ENCODE measurements at regions not wholly inside any gene's neighbourhood (a gene's known extent, or its start where the extent isn't known, plus 50 kb on each side); places are given as distances from the start of the nearest gene placed in this dataset.

DNA sequence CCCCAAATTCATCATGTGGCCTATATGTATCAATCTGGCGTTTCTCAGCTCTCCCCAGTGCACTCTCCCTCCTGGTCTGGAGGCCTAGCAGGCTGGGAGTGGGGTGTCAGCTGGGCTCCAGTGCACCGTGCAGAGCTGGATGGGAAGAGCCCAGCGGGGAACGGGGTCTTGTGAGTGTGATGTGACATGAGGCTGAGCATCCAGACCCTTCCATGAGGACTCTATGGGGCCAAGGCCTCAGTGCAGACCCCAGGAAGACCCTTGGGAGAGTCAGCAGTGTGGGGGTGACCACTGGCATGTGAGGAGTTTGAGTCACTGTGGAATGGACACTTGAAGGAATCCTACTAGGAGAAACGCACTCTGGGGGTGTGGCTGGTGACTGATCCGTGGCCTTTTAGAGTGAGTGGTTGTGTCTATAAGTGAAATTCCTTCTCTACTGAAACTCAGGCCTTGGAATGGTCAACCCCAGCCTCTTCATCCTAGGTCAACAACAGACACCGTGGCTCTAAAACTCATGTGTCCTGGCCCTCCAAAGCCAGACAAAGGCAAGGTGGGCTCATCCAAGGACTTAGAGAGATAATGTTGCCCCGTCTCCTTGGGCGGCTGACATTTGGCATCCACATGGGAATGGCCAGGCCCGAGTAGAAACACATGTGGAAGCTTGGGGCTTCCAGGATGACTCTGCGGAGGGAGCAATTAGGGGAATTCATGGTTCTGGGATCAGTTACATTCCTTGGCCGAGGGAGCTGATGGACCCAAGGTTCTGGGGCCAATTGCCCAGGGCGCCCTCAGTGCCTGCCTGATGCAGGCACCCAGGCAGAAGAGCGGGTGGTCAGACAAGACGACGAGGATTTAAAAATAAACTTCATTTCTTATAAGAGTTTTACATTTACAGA lies 156.0 kb upstream of the TWIST2 start:
- DNase-seq = no peak

DNA sequence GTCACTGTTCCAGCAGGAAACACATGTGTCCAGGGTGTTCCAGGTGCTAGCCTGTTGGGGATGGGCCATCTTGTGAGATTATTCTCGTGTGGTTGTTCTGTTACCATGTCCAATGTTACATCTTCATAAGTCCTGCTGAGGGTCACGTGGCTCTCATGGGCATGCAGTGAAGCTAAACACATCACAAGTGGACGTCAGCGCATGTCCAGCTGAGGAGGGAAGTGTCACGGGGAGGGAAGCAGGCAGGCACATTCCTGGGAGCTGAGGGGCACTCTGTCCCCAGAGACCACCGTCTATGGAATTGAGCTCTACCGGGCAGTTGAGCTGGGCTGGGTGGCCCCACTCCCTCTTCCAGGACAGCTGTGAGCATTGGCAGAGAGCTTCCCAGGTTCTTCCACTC lies 155.3 kb upstream of the TWIST2 start:
- no peak for DNase-seq

DNA sequence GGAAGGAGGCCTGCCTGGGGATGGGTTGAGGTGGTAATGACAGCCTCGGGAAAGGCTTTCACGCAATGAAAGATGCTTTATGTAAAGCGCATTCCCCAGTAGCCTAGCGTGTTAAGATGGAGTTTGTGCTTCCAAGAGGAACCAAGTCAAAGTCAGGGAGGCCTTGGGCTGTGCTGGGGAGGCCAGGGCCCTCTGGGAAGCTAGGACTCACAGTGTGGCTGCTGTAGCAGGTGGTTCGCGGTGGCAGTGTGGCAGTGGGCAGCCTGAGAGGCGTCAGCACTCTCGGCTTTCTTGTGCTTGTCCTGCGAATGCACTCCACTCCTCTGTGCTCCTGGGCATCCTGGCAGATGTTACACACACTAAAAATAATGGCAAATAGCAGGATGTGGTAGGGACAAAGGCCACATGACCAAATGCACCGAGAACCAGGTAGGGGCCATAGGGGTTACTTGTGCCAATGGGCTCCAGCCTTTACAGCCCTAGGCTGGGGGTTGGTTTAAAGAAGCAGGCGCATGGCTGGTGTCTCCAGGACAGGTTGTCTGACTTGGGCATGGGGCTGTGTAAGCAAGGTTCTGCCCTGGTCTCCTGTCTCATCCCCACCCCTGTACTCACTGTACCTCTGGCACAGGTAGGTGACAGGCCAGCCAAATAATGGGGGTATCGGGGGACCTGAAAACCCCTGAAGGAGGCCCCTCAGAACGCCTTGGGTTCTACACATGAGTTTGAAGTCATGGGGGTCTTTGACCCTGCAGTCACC lies 154.4 kb upstream of the TWIST2 start:
- DNase-seq = no peak

DNA sequence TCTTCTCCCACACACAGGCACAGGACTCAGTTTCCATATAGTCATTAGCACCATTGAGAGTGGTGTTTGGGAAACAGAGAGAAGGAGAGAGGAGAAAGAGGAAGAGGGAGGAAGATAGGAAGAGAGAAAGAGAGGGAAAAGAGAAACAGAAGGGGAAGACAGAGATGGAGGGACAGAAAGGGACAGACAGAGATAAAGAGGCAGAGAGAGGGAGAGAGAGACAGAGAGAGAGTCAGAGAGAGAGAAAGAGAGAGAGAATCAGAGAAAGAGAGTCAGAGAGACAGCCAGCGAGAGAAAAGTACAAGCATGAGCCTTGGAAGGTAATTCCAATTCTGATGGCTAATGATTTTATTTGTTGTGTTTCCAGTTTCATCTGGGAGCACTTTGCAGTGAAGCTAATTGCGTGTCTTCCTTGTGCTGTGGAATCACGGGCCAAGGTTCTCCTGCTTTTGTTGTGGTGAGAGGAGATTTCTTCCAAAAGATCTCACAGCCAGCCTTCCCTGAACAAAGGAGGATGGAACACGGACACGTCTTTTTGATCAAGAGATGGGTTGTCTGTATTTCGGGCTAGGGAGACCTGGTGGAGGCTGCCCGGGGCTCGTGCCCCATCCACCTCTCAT lies 153.6 kb upstream of the TWIST2 start:
- DNase-seq = no peak

DNA sequence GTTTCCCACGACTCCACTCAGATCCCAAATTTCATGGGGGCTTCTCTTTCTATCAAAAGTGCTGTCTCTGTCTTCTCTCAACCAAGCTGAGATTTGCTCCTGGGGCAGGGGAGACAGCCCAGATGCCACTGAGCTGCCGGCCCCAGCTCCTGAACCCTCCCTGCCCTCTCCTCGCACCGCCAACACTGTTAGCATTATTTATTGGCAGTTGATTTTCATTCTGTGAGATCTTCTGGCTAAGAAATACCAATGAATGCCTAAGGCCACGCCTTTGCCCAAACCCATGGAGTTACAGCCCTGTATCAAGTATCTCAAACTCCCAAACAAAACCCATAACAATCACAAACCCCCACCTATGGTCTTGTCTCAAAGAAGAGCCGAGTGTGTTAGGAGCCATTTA lies 153.0 kb upstream of the TWIST2 start:
- DNase-seq = no peak

GRCh38 chr2:238695538-238695937 lies 152.3 kb upstream of the TWIST2 start:
- DNase-seq = no peak

- no peak for DNase-seq
Measured at GRCh38 chr2:238696331-238696730, 151.6 kb upstream of the TWIST2 start.

GRCh38 chr2:238696786-238697185 lies 151.1 kb upstream of the TWIST2 start:
- DNase-seq = no peak

DNA sequence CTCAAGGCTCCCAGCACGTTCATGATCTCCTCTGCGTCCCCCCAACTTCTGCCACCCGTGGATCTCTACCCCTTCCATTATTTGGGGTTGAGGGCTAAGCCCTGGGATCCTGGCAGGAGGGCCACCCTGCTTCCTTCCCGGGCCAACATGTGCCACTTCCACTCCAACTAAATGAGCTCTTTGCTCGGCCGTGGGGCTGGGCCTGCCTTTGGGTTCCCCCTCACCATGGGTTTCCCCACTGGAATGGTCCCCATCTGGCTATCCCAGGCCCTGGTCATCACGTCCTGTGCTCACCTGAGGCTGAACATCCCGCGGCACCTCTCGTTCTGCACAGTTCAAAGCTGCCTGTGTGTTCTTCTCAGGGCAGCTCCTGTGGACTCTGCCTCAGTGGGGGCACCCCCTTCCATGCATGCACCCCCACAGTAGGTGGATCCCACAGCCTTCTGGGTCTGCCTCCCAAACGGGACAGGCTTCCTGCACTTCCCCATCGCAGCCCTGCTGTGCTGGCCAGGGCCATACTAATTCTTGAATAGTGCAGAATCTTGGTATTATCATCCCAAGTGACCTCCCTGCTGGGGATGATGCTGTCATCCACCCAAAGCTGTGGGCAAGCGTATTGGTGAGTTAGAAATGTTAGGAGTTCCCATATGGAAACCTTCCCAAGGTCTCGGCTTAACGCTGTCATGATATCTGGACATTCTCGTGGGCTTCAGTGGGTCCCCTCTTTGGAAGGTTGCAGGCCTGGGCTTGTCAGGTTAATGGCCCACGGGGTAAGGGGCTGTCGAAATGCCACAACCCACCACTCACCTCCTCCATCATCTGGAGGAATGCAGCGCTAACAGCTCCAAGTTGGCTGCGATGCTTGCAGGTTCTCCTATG lies 150.5 kb upstream of the TWIST2 start:
- DNase-seq = no peak

GRCh38 chr2:238698072-238698352 lies 149.9 kb upstream of the TWIST2 start:
- DNase-seq = no peak

- no peak for DNase-seq
Measured at GRCh38 chr2:238698451-238699306, 149.2 kb upstream of the TWIST2 start.

DNA sequence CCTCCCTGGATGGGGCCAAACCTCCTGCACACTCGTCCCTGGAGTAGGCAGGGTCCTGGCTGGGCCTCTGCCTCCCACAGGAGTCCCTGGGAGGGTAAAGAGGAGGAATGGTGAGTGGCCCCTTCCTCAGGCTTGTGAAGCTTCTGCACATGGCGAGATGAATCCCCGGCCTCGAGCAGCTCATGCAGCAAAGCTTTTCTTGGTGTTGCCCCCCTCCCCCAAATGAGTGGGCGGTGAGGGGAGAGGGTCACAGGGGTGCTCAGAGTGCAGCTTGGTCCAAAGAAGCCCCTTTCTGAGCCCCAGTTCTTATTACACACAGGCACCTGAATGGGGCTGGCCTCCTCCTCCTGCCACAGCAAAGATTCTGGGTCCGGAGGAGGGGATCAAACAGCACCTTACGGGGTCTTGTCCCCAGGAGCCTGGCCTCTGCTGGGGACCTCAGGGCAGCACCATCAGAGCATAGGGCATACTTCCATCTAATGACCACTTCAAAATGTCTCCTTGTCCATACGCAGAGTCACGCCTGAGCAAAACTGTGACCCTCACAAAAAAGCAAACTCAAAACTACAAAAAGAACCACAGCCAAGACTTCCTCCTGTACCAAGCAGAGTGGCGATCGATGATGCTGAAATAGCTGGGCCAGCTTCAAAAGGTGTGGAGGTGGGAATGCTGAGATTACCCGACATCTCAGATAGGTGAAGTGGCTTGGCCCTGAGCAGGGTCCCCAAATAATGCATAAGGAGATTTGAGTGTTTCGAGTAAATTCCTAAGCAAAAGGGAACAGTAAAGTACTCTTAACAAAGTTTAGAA lies 148.4 kb upstream of the TWIST2 start:
- no peak for DNase-seq

- DNase-seq = no peak
Measured at GRCh38 chr2:238700117-238700457, 147.8 kb upstream of the TWIST2 start.

GRCh38 chr2:238700506-238701340 lies 147.2 kb upstream of the TWIST2 start:
- DNase-seq = no peak

DNA sequence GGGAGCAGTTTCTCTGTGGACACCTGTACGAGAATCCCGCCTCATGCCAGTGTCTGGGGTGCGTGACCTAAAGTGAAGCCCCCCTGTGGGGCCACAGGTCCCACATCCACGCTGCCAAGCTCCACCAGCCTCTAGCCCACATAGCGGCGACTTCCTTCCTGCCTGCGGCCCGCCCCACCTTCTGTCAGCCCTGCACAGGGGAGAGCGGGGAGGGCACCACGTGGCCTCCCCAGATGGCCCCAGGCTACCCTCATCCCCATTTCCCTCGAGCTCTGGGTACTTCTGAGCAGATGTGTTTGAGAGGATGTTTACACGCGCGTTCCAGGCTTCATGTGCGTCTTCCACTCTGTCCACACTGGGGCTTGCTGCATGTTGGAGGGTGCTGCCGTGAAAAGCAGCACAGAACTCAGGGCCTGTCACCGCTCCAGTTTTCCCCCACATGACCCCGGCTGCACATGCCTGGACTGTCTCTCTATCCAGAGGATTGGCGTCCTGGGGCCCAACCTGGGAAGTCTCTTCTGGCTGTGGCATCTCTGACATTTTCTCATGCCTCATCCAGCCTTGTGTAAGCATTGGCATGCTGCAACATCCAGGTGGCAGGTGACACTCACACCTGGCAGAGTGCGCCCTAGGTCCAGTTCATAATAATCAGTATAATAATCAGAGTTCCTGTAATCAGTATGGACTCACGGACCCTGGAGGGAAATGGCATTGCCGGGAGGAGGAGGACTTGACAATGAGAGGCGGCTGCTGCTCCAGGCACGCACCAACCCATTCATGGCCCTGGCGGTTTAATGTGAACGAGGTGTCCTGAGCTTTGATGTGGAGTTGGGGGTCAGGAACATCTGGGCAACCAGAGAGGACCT lies 146.3 kb upstream of the TWIST2 start:
- DNase-seq = no peak

GRCh38 chr2:238702276-238703052 lies 145.4 kb upstream of the TWIST2 start:
- DNase-seq = no peak

GRCh38 chr2:238703053-238703415 lies 144.9 kb upstream of the TWIST2 start:
- no peak for DNase-seq

GRCh38 chr2:238703436-238703835 lies 144.4 kb upstream of the TWIST2 start:
- no peak for DNase-seq
